SK-N-SH (cell line): ENCODE measurements at regions not wholly inside any gene's neighbourhood (a gene's known extent, or its start where the extent isn't known, plus 50 kb on each side); places are given as distances from the start of the nearest gene placed in this dataset.

ENCODE experiments used
- CTCF ChIA-PET: fragments of 300-600, 350-600 bp; formaldehyde crosslinking; extraction: SDS; loops from one replicate; lab custom pipeline; 2021; lab: Yijun Ruan, JAX
- POLR2A ChIA-PET: fragments of 350-600 bp; sonication (Branson Sonifier 250); formaldehyde crosslinking; extraction: SDS; loops from one replicate; lab custom pipeline; 2020; ENCODE audit warnings: antibody characterized with exemption, inconsistent platforms; lab: Yijun Ruan, JAX
- DNase-seq: peaks from one replicate; pipeline ENCODE4 v3.0.0; 2012
- H2AFZ ChIP-seq: fragments of 200-600 bp; sonication (generic); 2 replicates; pipeline ENCODE4 v1.8.1; 2016; ENCODE audit warnings: antibody characterized with exemption, mild to moderate bottlenecking, low read depth
- H3F3A ChIP-seq: fragments of 200-600 bp; sonication (generic); replicated peaks from 2 replicates; pipeline ENCODE3; 2016; ENCODE audit warnings: antibody characterized with exemption, mild to moderate bottlenecking; ENCODE audit not compliant: insufficient read depth
- H3K27ac ChIP-seq, 2 experiments: fragments of 200-500 bp in 1 of 2; fragments of 200-600 bp in 1 of 2; sonication (Bioruptor generic) in 1 of 2; sonication (generic), shearing (Covaris generic) in 1 of 2; 2 replicates each; pipeline versions ENCODE4 v1.5.1 to v1.6.1; 2014 to 2016; ENCODE audit warnings: low read depth in 2 of 2, inconsistent platforms in 1 of 2, low read length in 1 of 2, mild to moderate bottlenecking in 1 of 2, mixed read lengths in 1 of 2
- H3K27me3 ChIP-seq: fragments of 200-600 bp; sonication (generic), shearing (Covaris generic); 2 replicates; pipeline ENCODE4 v1.6.1; 2016; ENCODE audit warnings: mixed run types; ENCODE audit not compliant: insufficient read depth
- H3K36me3 ChIP-seq, 2 experiments: fragments of 200-500 bp in 1 of 2; fragments of 200-600 bp in 1 of 2; sonication (Bioruptor generic) in 1 of 2; sonication (generic) in 1 of 2; replicated peaks in 1 of 2; 2 replicates each; pipeline versions ENCODE3 to v1.5.1; 2014 to 2016; ENCODE audit warnings: low read length in 1 of 2, mild to moderate bottlenecking in 1 of 2; ENCODE audit not compliant: insufficient read depth in 2 of 2, control insufficient read depth in 1 of 2
- H3K4me1 ChIP-seq, 2 experiments: fragments of 200-500 bp in 1 of 2; fragments of 200-600 bp in 1 of 2; sonication (Bioruptor generic) in 1 of 2; sonication (generic), shearing (Covaris generic) in 1 of 2; 2 replicates each; pipeline versions ENCODE4 v1.5.1 to v1.6.1; 2014 to 2016; ENCODE audit warnings: low read depth in 1 of 2, low read length in 1 of 2, mixed run types in 1 of 2; ENCODE audit not compliant: insufficient read depth in 2 of 2, control insufficient read depth in 1 of 2
- H3K4me2 ChIP-seq: fragments of 200-600 bp; sonication (generic), shearing (Covaris generic); 2 replicates; pipeline ENCODE4 v1.6.1; 2017; ENCODE audit warnings: mixed run types
- H3K4me3 ChIP-seq, 2 experiments: fragments of 200-500 bp in 1 of 2; fragments of 200-600 bp in 1 of 2; sonication (Bioruptor generic) in 1 of 2; sonication (generic), shearing (Covaris generic) in 1 of 2; 2 replicates each; pipeline versions ENCODE4 v1.5.1 to v1.8.1; 2014 to 2016; ENCODE audit warnings: low read depth in 2 of 2, inconsistent platforms in 1 of 2, low read length in 1 of 2, mild to moderate bottlenecking in 1 of 2, mixed read lengths in 1 of 2, moderate library complexity in 1 of 2
- H3K79me2 ChIP-seq: fragments of 200-600 bp; sonication (generic); 2 replicates; pipeline ENCODE4 v1.8.1; 2017; ENCODE audit warnings: mild to moderate bottlenecking; ENCODE audit not compliant: insufficient read depth
- H3K9ac ChIP-seq: fragments of 200-600 bp; sonication (generic); 2 replicates; pipeline ENCODE4 v1.6.1; 2017; ENCODE audit warnings: mixed run types
- H3K9me2 ChIP-seq: fragments of 200-600 bp; sonication (generic); 2 replicates; pipeline ENCODE4 v1.6.1; 2017; ENCODE audit warnings: mixed run types
- H3K9me3 ChIP-seq: fragments of 200-600 bp; sonication (generic); 2 replicates; pipeline ENCODE4 v1.6.1; 2017; ENCODE audit warnings: mixed run types, mild to moderate bottlenecking, moderate library complexity
- H4K20me1 ChIP-seq: fragments of 200-600 bp; sonication (generic); 2 replicates; pipeline ENCODE4 v1.6.1; 2017; ENCODE audit warnings: mild to moderate bottlenecking, mixed run types; ENCODE audit not compliant: insufficient read depth
- CHD2 ChIP-seq: fragments of 150-350 bp; IDR thresholded peaks from 2 replicates; pipeline ENCODE4 v1.6.1; 2018; ENCODE audit warnings: low read length; ENCODE audit not compliant: partially characterized antibody
- ELF1 ChIP-seq: IDR thresholded peaks from 2 replicates; pipeline ENCODE4 v1.4.0; 2012
- EP300 ChIP-seq, 2 experiments: IDR thresholded peaks; 2 replicates each; pipeline versions ENCODE4 v1.4.0 to v1.6.1; 2012; ENCODE audit warnings: borderline replicate concordance in 1 of 2, low read depth in 1 of 2, low read length in 1 of 2
- EZH2phosphoT487 ChIP-seq: fragments of 200-600 bp; sonication (generic); IDR thresholded peaks from 2 replicates; pipeline ENCODE4 v1.6.1; 2017; ENCODE audit warnings: low read depth, mixed run types, mild to moderate bottlenecking, antibody characterized with exemption, moderate library complexity, borderline replicate concordance
- FOSL2 ChIP-seq: IDR thresholded peaks from 2 replicates; pipeline ENCODE4 v1.4.0; 2012; ENCODE audit warnings: low read depth, mild to moderate bottlenecking, moderate library complexity, borderline replicate concordance
- FOXM1 ChIP-seq: IDR thresholded peaks from 2 replicates; pipeline ENCODE4 v1.4.0; 2012; ENCODE audit warnings: low read depth, mild to moderate bottlenecking
- GABPA ChIP-seq: IDR thresholded peaks from 2 replicates; pipeline ENCODE4 v1.4.0; 2012; ENCODE audit warnings: low read depth, mild to moderate bottlenecking
- JUND ChIP-seq: IDR thresholded peaks from 2 replicates; pipeline ENCODE4 v1.4.0; 2012
- MEF2A ChIP-seq: IDR thresholded peaks from 2 replicates; pipeline ENCODE4 v1.4.0; 2012; ENCODE audit warnings: low read depth, borderline replicate concordance
- MXI1 ChIP-seq: IDR thresholded peaks from 2 replicates; pipeline ENCODE4 v1.6.1; 2012; ENCODE audit warnings: mild to moderate bottlenecking, low read depth, low read length, improper control_type of control experiment
- NFIC ChIP-seq: IDR thresholded peaks from 2 replicates; pipeline ENCODE4 v1.4.0; 2012; ENCODE audit warnings: borderline replicate concordance
- RAD21 ChIP-seq: IDR thresholded peaks from 2 replicates; pipeline ENCODE4 v1.6.1; 2012; ENCODE audit warnings: mild to moderate bottlenecking, low read length
- RCOR1 ChIP-seq: fragments of 150-350 bp; IDR thresholded peaks from 2 replicates; pipeline ENCODE4 v1.6.1; 2017; ENCODE audit warnings: antibody characterized with exemption, low read length
- RFX5 ChIP-seq: IDR thresholded peaks from 2 replicates; pipeline ENCODE4 v1.6.1; 2012; ENCODE audit warnings: mild to moderate bottlenecking, improper control_type of control experiment, low read length
- SMC3 ChIP-seq: IDR thresholded peaks from 2 replicates; pipeline ENCODE4 v1.6.1; 2012; ENCODE audit warnings: low read depth, low read length, improper control_type of control experiment
- TAF1 ChIP-seq: IDR thresholded peaks from 2 replicates; pipeline ENCODE4 v1.6.1; 2012; ENCODE audit warnings: low read depth, mild to moderate bottlenecking, low read length, moderate library complexity, borderline replicate concordance
- TEAD4 ChIP-seq: IDR thresholded peaks from 2 replicates; pipeline ENCODE4 v1.4.0; 2012; ENCODE audit warnings: mild to moderate bottlenecking, borderline replicate concordance; ENCODE audit not compliant: insufficient read depth
- YY1 ChIP-seq: IDR thresholded peaks from 2 replicates; pipeline ENCODE4 v1.4.0; 2012; ENCODE audit warnings: low read depth, mild to moderate bottlenecking
- WGBS: methylation state at CpG from one replicate; pipeline ENCODE4 v1.1.6; 2017; ENCODE audit warnings: low lambda C conversion rate; 5-methylcytosine and 5-hydroxymethylcytosine counted together
- TF ChIP-seq, protein P1 (sequence below): IDR thresholded peaks from 2 replicates; pipeline ENCODE4; 2012
- TF ChIP-seq, protein P2 (sequence below): IDR thresholded peaks from 2 replicates; pipeline ENCODE4 v1.6.1; 2012; ENCODE audit warnings: mild to moderate bottlenecking, low read depth, low read length, moderate library complexity
- TF ChIP-seq, protein P3 (sequence below): fragments of 150-350 bp; IDR thresholded peaks from 2 replicates; pipeline ENCODE4 v1.6.1; 2017; ENCODE audit warnings: antibody characterized with exemption, low read length, low read depth, borderline replicate concordance
- TF ChIP-seq, protein P4 (sequence below): fragments of 200-600 bp; sonication (generic); IDR thresholded peaks from 2 replicates; pipeline ENCODE4 v1.6.1; 2017; ENCODE audit warnings: antibody characterized with exemption, mild to moderate bottlenecking, moderate library complexity
- TF ChIP-seq, protein P5 (sequence below): IDR thresholded peaks from 2 replicates; pipeline ENCODE4 v1.4.0; 2012; ENCODE audit warnings: low read depth, borderline replicate concordance
- TF ChIP-seq, protein P6 (sequence below): IDR thresholded peaks from 2 replicates; pipeline ENCODE4 v1.4.0; 2012; ENCODE audit warnings: low read depth
- TF ChIP-seq, protein P7 (sequence below): fragments of 150-350 bp; IDR thresholded peaks from 2 replicates; pipeline ENCODE4 v1.6.1; 2016; ENCODE audit warnings: mild to moderate bottlenecking, low read depth, low read length

DNA sequence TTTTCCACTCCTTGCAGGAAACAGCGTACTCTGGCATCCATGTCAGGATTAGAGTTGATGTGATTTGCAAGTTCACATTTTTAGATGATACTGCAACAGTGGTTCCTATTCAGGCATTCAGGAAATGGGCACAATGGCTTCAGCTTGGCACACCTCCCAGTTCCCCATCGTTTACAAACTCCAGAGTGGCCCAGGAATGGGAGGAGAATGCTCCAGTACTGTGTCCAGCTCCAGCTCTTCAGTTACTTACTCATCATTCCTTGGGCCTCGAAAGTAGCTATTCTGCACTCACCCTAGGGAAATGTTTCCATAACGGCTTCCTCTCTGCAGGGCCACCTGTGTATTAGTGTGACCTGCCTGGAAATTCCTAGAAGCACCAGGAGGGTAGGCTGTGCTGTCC is 239.7 kb upstream of the RGS6 start:
- Histone ChIP-seq H3F3A (peaks cover 5% of the 10 kb centered on the region), H3K9me2 (no peaks in the 10 kb centered on the region), H3K27ac (peak overlapping the region; percentile 56 to 71), H3K4me1 (peaks cover 23 to 25% of the 10 kb centered on the region in 2 experiments), H2AFZ (no peak overlapping the region), H3K27me3 (no peaks in the 10 kb centered on the region), H4K20me1 (no peaks in the 10 kb centered on the region), H3K4me2 (peak overlapping the region; percentile 10; the same call in 1 of the 2 replicates), H3K9ac (no peak overlapping the region), H3K36me3 (peaks cover 0 to 3% of the 10 kb centered on the region in 2 experiments), H3K4me3 (no peak overlapping the region), H3K79me2 (no peaks in the 10 kb centered on the region), H3K9me3 (no peaks in the 10 kb centered on the region)
- DNase-seq, result no peak
- ChIA-PET CTCF (interaction anchor here (1.2 kb wide), 1 partner anchor 13 kb away, joined by 3 read pairs; no protein-coding TSS in a partner anchor), POLR2A (no interaction called here)
- WGBS, result 23% methylated on average over 4 of the region's 4 CpGs
- TF ChIP-seq JUND (peak; percentile 13; the same call in 1 of the 2 replicates), RAD21 (no peak), CHD2 (no peak), EP300 (IDR thresholded peaks at IDR 0.05; ENCODE audit: borderline replicate concordance in 1 of 2, low read depth in 1 of 2, low read length in 1 of 2) (0 out of 4 replicates have a peak, but pooled peaks of 1 of the 2 experiments have one; percentile 49), ELF1 (peak; percentile 32; the same call in 1 of the 2 replicates), MXI1 (no peak), MEF2A (no peak), NFIC (peak; percentile 86), FOSL2 (peak; percentile 42; the same call in 1 of the 2 replicates), TAF1 (no peak), EZH2phosphoT487 (no peak), RFX5 (no peak), GABPA (no peak), SMC3 (no peak), RCOR1 (no peak), FOXM1 (no peak), TEAD4 (0 out of 2 replicates have a peak, but pooled peaks have one; percentile 42), YY1 (peak; percentile 61; the same call in 1 of the 2 replicates)
- TF ChIP-seq, protein P1, sequence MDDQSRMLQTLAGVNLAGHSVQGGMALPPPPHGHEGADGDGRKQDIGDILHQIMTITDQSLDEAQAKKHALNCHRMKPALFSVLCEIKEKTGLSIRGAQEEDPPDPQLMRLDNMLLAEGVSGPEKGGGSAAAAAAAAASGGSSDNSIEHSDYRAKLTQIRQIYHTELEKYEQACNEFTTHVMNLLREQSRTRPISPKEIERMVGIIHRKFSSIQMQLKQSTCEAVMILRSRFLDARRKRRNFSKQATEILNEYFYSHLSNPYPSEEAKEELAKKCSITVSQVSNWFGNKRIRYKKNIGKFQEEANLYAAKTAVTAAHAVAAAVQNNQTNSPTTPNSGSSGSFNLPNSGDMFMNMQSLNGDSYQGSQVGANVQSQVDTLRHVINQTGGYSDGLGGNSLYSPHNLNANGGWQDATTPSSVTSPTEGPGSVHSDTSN, result peak; percentile 55
- TF ChIP-seq, protein P2, sequence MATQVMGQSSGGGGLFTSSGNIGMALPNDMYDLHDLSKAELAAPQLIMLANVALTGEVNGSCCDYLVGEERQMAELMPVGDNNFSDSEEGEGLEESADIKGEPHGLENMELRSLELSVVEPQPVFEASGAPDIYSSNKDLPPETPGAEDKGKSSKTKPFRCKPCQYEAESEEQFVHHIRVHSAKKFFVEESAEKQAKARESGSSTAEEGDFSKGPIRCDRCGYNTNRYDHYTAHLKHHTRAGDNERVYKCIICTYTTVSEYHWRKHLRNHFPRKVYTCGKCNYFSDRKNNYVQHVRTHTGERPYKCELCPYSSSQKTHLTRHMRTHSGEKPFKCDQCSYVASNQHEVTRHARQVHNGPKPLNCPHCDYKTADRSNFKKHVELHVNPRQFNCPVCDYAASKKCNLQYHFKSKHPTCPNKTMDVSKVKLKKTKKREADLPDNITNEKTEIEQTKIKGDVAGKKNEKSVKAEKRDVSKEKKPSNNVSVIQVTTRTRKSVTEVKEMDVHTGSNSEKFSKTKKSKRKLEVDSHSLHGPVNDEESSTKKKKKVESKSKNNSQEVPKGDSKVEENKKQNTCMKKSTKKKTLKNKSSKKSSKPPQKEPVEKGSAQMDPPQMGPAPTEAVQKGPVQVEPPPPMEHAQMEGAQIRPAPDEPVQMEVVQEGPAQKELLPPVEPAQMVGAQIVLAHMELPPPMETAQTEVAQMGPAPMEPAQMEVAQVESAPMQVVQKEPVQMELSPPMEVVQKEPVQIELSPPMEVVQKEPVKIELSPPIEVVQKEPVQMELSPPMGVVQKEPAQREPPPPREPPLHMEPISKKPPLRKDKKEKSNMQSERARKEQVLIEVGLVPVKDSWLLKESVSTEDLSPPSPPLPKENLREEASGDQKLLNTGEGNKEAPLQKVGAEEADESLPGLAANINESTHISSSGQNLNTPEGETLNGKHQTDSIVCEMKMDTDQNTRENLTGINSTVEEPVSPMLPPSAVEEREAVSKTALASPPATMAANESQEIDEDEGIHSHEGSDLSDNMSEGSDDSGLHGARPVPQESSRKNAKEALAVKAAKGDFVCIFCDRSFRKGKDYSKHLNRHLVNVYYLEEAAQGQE, result no peak
- TF ChIP-seq, protein P3, sequence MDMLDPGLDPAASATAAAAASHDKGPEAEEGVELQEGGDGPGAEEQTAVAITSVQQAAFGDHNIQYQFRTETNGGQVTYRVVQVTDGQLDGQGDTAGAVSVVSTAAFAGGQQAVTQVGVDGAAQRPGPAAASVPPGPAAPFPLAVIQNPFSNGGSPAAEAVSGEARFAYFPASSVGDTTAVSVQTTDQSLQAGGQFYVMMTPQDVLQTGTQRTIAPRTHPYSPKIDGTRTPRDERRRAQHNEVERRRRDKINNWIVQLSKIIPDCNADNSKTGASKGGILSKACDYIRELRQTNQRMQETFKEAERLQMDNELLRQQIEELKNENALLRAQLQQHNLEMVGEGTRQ, result no peak
- TF ChIP-seq, protein P4, sequence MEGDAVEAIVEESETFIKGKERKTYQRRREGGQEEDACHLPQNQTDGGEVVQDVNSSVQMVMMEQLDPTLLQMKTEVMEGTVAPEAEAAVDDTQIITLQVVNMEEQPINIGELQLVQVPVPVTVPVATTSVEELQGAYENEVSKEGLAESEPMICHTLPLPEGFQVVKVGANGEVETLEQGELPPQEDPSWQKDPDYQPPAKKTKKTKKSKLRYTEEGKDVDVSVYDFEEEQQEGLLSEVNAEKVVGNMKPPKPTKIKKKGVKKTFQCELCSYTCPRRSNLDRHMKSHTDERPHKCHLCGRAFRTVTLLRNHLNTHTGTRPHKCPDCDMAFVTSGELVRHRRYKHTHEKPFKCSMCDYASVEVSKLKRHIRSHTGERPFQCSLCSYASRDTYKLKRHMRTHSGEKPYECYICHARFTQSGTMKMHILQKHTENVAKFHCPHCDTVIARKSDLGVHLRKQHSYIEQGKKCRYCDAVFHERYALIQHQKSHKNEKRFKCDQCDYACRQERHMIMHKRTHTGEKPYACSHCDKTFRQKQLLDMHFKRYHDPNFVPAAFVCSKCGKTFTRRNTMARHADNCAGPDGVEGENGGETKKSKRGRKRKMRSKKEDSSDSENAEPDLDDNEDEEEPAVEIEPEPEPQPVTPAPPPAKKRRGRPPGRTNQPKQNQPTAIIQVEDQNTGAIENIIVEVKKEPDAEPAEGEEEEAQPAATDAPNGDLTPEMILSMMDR, result no peak
- TF ChIP-seq, protein P5, sequence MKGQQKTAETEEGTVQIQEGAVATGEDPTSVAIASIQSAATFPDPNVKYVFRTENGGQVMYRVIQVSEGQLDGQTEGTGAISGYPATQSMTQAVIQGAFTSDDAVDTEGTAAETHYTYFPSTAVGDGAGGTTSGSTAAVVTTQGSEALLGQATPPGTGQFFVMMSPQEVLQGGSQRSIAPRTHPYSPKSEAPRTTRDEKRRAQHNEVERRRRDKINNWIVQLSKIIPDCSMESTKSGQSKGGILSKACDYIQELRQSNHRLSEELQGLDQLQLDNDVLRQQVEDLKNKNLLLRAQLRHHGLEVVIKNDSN, result no peak
- TF ChIP-seq, protein P6, sequence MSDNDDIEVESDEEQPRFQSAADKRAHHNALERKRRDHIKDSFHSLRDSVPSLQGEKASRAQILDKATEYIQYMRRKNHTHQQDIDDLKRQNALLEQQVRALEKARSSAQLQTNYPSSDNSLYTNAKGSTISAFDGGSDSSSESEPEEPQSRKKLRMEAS, result no peak
- TF ChIP-seq, protein P7, sequence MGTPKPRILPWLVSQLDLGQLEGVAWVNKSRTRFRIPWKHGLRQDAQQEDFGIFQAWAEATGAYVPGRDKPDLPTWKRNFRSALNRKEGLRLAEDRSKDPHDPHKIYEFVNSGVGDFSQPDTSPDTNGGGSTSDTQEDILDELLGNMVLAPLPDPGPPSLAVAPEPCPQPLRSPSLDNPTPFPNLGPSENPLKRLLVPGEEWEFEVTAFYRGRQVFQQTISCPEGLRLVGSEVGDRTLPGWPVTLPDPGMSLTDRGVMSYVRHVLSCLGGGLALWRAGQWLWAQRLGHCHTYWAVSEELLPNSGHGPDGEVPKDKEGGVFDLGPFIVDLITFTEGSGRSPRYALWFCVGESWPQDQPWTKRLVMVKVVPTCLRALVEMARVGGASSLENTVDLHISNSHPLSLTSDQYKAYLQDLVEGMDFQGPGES, result no peak
